Immature natural killer cell (primary cell): ENCODE measurements at regions not wholly inside any gene's neighbourhood (a gene's known extent, or its start where the extent isn't known, plus 50 kb on each side); places are given as distances from the start of the nearest gene placed in this dataset.
"Not testable (repeated sequence)": the region's sequence is repeated elsewhere in the genome, so short reads cannot be mapped to it uniquely, and the experiment has no call there.

Experiments used
- DNase-seq, 3 donors: peaks; one replicate each; pipeline ENCODE4 v3.0.0; 2022; ENCODE audit warnings: mixed read lengths in 1 of 3
- H3K27ac Mint-ChIP-seq, 6 donors: one replicate each; pipeline ENCODE4 v1.8.0; 2020; ENCODE audit warnings: mixed read lengths in 6 of 6, mild to moderate bottlenecking in 5 of 6, inconsistent platforms in 4 of 6, moderate library complexity in 3 of 6
- H3K27me3 Mint-ChIP-seq, 3 donors: one replicate each; pipeline ENCODE4 v1.8.0; 2020 to 2021; ENCODE audit warnings: low read depth in 3 of 3, mild to moderate bottlenecking in 3 of 3, mixed read lengths in 3 of 3, moderate library complexity in 3 of 3, inconsistent platforms in 1 of 3
- H3K36me3 Mint-ChIP-seq, 3 donors: one replicate each; pipeline ENCODE4 v1.8.0; 2020; ENCODE audit warnings: mixed read lengths in 3 of 3, inconsistent platforms in 2 of 3, mild to moderate bottlenecking in 2 of 3
- H3K4me1 Mint-ChIP-seq, 2 donors: one replicate each; pipeline ENCODE4 v1.8.0; 2020; ENCODE audit warnings: inconsistent platforms in 2 of 2, mild to moderate bottlenecking in 2 of 2, mixed read lengths in 2 of 2, moderate library complexity in 1 of 2
- H3K4me3 Mint-ChIP-seq, 5 donors: one replicate each; pipeline ENCODE4 v1.8.0; 2020; ENCODE audit warnings: mild to moderate bottlenecking in 5 of 5, mixed read lengths in 5 of 5, inconsistent platforms in 3 of 5, moderate library complexity in 3 of 5
- H3K9me3 Mint-ChIP-seq, 6 donors: one replicate each; pipeline ENCODE4 v1.8.0; 2020; ENCODE audit warnings: mild to moderate bottlenecking in 6 of 6, mixed read lengths in 6 of 6, inconsistent platforms in 4 of 6, moderate library complexity in 3 of 6

GRCh38 chr12:71321130-71321529 lies 118.5 kb upstream of the LGR5 start:
- Mint-ChIP-seq H3K4me3 (no peak overlapping the region), H3K27ac (no peak overlapping the region), H3K27me3 (peaks cover 0 to 5% (median 1%) of the 10 kb centered on the region in 3 donors), H3K36me3 (peaks cover 0 to 5% (median 0%) of the 10 kb centered on the region in 3 donors), H3K9me3 (peaks cover 11 to 56% (median 33%) of the 10 kb centered on the region in 6 donors), H3K4me1 (no peaks in the 10 kb centered on the region)
- DNase-seq, result no peak

GRCh38 chr12:71315328-71315985 lies 124.1 kb upstream of the LGR5 start:
- Mint-ChIP-seq H3K36me3 (peaks cover 0 to 2% (median 0%) of the 10 kb centered on the region in 3 donors), H3K4me1 (no peaks in the 10 kb centered on the region), H3K4me3 (no peak overlapping the region), H3K9me3 (peaks cover 4 to 28% (median 19%) of the 10 kb centered on the region in 6 donors), H3K27me3 (peaks cover 0 to 5% (median 1%) of the 10 kb centered on the region in 3 donors), H3K27ac (no peak overlapping the region)
- DNase-seq, result no peak

GRCh38 chr12:71312768-71313403 lies 126.7 kb upstream of the LGR5 start:
- H3K9me3 Mint-ChIP-seq, result peaks cover 2 to 24% (median 10%) of the 10 kb centered on the region in 6 donors
- peaks cover 0 to 3% (median 0%) of the 10 kb centered on the region in 3 donors for H3K27me3 Mint-ChIP-seq
- no peak overlapping the region for H3K27ac Mint-ChIP-seq
- H3K4me1 Mint-ChIP-seq, result no peaks in the 10 kb centered on the region
- H3K4me3 Mint-ChIP-seq, result no peak overlapping the region
- no peak for DNase-seq
- H3K36me3 Mint-ChIP-seq, result no peaks in the 10 kb centered on the region

- not testable (repeated sequence) for H3K4me3 Mint-ChIP-seq, H3K27me3 Mint-ChIP-seq, H3K27ac Mint-ChIP-seq, H3K4me1 Mint-ChIP-seq, DNase-seq, H3K36me3 Mint-ChIP-seq
- peaks cover 0 to 16% (median 6%) of the 10 kb centered on the region in 6 donors for H3K9me3 Mint-ChIP-seq
Observed at GRCh38 chr12:71311611-71312010, 128.0 kb upstream of the LGR5 start.

- no peak for DNase-seq
- no peak overlapping the region for H3K4me3 Mint-ChIP-seq
- H3K36me3 Mint-ChIP-seq, result no peaks in the 10 kb centered on the region
- peaks cover 0 to 8% (median 3%) of the 10 kb centered on the region in 6 donors for H3K9me3 Mint-ChIP-seq
- H3K4me1 Mint-ChIP-seq, result no peaks in the 10 kb centered on the region
- peaks cover 0 to 3% (median 0%) of the 10 kb centered on the region in 3 donors for H3K27me3 Mint-ChIP-seq
- no peak overlapping the region for H3K27ac Mint-ChIP-seq
Observed at GRCh38 chr12:71306808-71307207, 132.8 kb upstream of the LGR5 start.

- Mint-ChIP-seq H3K4me1 (no peaks in the 10 kb centered on the region), H3K27me3 (peaks cover 0 to 1% (median 0%) of the 10 kb centered on the region in 3 donors), H3K4me3 (no peak overlapping the region), H3K9me3 (peaks cover 0 to 6% (median 2%) of the 10 kb centered on the region in 6 donors), H3K36me3 (no peaks in the 10 kb centered on the region), H3K27ac (no peak overlapping the region)
- DNase-seq, result no peak
Observed at GRCh38 chr12:71304306-71304705, 135.3 kb upstream of the LGR5 start.

GRCh38 chr12:71303199-71303598 lies 136.4 kb upstream of the LGR5 start:
- Mint-ChIP-seq H3K9me3 (peaks cover 0 to 6% (median 2%) of the 10 kb centered on the region in 6 donors), H3K27ac (no peak overlapping the region), H3K4me3 (no peak overlapping the region), H3K4me1 (no peaks in the 10 kb centered on the region), H3K27me3 (peaks cover 0 to 1% (median 0%) of the 10 kb centered on the region in 3 donors), H3K36me3 (no peaks in the 10 kb centered on the region)
- no peak for DNase-seq

- H3K9me3 Mint-ChIP-seq, result peaks cover 0 to 6% (median 2%) of the 10 kb centered on the region in 6 donors
- H3K27me3 Mint-ChIP-seq, result no peaks in the 10 kb centered on the region
- no peak overlapping the region for H3K27ac Mint-ChIP-seq
- no peak for DNase-seq
- H3K36me3 Mint-ChIP-seq, result no peaks in the 10 kb centered on the region
- H3K4me1 Mint-ChIP-seq, result no peaks in the 10 kb centered on the region
- no peak overlapping the region for H3K4me3 Mint-ChIP-seq
Observed at GRCh38 chr12:71300772-71301675, 138.6 kb upstream of the LGR5 start.

- H3K36me3 Mint-ChIP-seq, result no peaks in the 10 kb centered on the region
- H3K4me1 Mint-ChIP-seq, result no peaks in the 10 kb centered on the region
- H3K27ac Mint-ChIP-seq, result no peak overlapping the region
- H3K4me3 Mint-ChIP-seq, result no peak overlapping the region
- H3K27me3 Mint-ChIP-seq, result no peaks in the 10 kb centered on the region
- no peak for DNase-seq
- peaks cover 0 to 6% (median 2%) of the 10 kb centered on the region in 6 donors for H3K9me3 Mint-ChIP-seq
Observed at GRCh38 chr12:71299541-71300376, 139.8 kb upstream of the LGR5 start.

- Mint-ChIP-seq H3K27ac (no peak overlapping the region), H3K27me3 (peaks cover 0 to 2% (median 0%) of the 10 kb centered on the region in 3 donors), H3K9me3 (peaks cover 0 to 9% (median 4%) of the 10 kb centered on the region in 6 donors), H3K36me3 (no peaks in the 10 kb centered on the region), H3K4me3 (no peak overlapping the region), H3K4me1 (no peaks in the 10 kb centered on the region)
- DNase-seq, result no peak
Observed at GRCh38 chr12:71297930-71298329, 140.1 kb upstream of the TSPAN8 start.

- Mint-ChIP-seq H3K4me3 (no peak overlapping the region), H3K4me1 (no peaks in the 10 kb centered on the region), H3K27ac (no peak overlapping the region), H3K36me3 (peaks cover 0 to 5% (median 0%) of the 10 kb centered on the region in 3 donors), H3K27me3 (peaks cover 0 to 2% (median 0%) of the 10 kb centered on the region in 3 donors), H3K9me3 (peaks cover 6 to 25% (median 9%) of the 10 kb centered on the region in 6 donors)
- DNase-seq, result no peak
Observed at GRCh38 chr12:71295953-71296352, 138.2 kb upstream of the TSPAN8 start.

- DNase-seq, result no peak
- Mint-ChIP-seq H3K27me3 (peaks cover 2% of the 10 kb centered on the region in 3 donors), H3K27ac (no peak overlapping the region), H3K9me3 (peaks cover 9 to 34% (median 18%) of the 10 kb centered on the region in 6 donors), H3K4me3 (no peak overlapping the region), H3K4me1 (no peaks in the 10 kb centered on the region), H3K36me3 (peaks cover 0 to 5% (median 0%) of the 10 kb centered on the region in 3 donors)
Observed at GRCh38 chr12:71291746-71292145, 133.9 kb upstream of the TSPAN8 start.

- Mint-ChIP-seq H3K9me3 (peaks cover 2 to 15% (median 6%) of the 10 kb centered on the region in 6 donors), H3K27ac (no peak overlapping the region), H3K27me3 (peaks cover 0 to under 1% (median 0%) of the 10 kb centered on the region in 3 donors), H3K36me3 (no peaks in the 10 kb centered on the region), H3K4me3 (no peak overlapping the region), H3K4me1 (no peaks in the 10 kb centered on the region)
- DNase-seq, result no peak
Observed at GRCh38 chr12:71283883-71284282, 126.1 kb upstream of the TSPAN8 start.
